Fibroblast of skin of right biceps (primary cell): ENCODE measurements at regions not wholly inside any gene's neighbourhood (a gene's known extent, or its start where the extent isn't known, plus 50 kb on each side); places are given as distances from the start of the nearest gene placed in this dataset.

Experiments
- DNase-seq: peaks from one replicate; pipeline ENCODE4 v3.0.0-alpha.2; 2013

DNA sequence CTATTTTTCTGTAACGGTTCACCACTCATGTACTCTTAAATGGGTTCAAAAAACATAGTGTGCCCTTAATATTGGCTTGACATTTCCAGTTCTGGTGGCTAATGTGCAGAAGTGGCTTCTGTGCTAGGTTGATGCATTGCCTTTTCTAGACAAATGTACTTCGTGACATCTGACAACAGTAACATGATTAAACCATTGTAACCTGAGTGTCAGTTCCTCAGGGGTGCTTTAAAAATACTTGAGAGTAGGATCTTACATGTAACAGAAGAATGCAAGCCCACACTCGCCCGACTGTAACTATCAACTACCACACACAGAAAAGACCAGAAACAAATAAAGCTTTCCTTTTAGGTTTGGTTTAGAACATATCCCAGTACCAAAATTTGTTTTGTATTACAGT lies 393.4 kb upstream of the NFE2L3 start:
- no peak for DNase-seq

DNA sequence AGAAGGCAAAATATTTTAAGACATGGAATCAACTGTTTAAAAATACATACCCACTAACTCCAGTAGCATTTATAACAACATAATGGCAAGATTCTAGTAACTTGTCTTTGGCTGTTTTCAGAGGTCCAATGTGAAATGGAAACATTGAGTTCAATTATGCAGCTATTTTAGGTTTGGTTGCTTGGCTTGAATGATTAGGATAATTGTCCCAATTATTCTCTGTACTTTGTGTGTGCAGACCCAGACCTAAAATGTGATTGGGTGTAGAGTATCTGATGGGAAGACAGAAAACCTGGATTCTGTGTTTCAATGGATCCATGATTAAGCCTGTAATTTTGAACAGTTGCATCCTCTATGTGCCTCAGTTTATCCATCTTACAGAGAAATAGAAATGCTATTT lies 392.7 kb upstream of the NFE2L3 start:
- no peak for DNase-seq

- no peak for DNase-seq
Observed at GRCh38 chr7:25759748-25760147, 392.2 kb upstream of the NFE2L3 start.

DNA sequence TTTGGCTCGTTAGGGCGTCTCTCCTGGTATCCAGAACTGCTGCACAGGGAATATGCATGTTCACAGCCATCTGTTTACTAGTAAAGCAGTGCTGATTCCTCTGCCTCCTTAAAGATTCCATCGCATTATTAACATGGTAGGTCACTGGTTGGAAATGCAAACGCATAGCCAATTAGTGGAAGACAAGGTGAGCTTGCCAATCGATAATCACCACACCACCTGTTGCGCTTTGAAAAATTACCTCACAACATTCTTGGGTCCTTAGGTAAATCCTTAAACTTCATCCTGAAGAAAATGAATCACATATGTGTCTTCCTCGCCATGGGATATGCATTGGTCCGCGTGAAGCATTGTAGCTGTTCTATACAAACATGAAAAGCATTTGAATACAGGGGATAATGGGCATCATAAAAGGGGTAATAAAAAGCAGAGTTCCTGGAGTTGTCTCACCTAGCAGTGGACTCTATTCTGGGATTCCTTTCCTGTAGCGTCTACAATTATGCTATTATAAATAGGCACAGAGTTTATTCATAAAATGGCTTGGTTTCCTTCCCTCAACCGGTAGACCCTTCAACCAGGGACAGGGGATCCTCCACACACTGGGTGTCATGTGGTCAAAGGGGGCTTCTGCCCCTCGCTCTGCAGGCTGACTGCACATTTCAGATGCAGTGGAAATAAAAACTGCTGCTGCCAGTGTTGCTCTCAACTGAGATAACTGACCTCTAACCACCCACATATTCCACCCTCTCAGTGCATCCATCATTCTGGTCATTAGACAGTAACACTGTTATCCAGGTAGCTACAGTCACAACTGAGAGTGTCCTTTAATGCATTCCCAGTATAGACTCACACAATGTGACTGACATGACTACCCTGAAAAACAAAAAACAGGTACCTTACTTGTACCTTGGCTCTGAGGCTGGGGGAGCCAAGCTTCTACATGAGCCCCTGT lies 389.2 kb upstream of the NFE2L3 start:
- no peak for DNase-seq

GRCh38 chr7:25763463-25763860 lies 388.5 kb upstream of the NFE2L3 start:
- no peak for DNase-seq

GRCh38 chr7:25765110-25765655 lies 386.8 kb upstream of the NFE2L3 start:
- no peak for DNase-seq

GRCh38 chr7:25770235-25770634 lies 381.8 kb upstream of the NFE2L3 start:
- DNase-seq = no peak

- DNase-seq = no peak
Observed at GRCh38 chr7:25770670-25771069, 381.3 kb upstream of the NFE2L3 start.

GRCh38 chr7:25771491-25771890 lies 380.5 kb upstream of the NFE2L3 start:
- no peak for DNase-seq

DNA sequence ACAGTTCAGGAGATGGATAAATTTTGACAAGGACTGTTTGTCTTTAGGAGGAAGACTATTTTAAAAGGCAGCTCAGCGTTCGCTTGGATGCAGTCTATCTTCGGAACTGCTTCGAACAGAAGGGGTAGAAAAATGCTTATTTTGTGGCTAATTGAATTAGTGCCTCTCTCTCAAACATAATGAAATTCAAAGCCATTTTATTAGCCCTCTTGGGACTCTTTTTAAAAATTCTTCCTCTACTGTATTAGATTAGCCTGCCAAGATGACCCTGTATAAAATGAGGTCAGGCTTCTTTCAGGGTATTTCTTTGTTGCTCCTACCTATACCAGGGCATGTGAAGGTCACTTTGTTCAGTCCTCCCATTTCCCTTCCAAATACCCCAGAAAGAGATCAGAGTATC lies 379.2 kb upstream of the NFE2L3 start:
- DNase-seq = no peak

DNA sequence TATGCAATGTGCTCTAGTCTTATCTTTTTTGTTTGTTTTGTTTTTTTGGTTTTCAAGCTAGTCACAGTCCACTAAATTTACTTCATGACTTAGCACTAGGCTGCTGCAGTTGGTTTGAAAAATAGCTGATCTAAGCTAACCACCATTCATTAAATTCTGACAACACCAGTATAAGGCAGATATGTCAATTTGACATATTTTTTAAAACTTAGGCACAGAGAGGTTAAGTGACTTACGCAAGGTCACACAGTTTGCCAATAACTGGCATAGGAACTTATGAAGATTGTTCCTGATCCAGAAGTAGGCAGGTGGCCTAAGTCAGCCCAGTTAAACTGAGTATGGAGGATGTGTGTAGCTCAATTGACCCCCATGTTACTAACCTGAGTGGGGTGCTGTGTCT lies 377.3 kb upstream of the NFE2L3 start:
- DNase-seq = no peak

- DNase-seq = no peak
Observed at GRCh38 chr7:25775570-25775969, 376.4 kb upstream of the NFE2L3 start.

DNA sequence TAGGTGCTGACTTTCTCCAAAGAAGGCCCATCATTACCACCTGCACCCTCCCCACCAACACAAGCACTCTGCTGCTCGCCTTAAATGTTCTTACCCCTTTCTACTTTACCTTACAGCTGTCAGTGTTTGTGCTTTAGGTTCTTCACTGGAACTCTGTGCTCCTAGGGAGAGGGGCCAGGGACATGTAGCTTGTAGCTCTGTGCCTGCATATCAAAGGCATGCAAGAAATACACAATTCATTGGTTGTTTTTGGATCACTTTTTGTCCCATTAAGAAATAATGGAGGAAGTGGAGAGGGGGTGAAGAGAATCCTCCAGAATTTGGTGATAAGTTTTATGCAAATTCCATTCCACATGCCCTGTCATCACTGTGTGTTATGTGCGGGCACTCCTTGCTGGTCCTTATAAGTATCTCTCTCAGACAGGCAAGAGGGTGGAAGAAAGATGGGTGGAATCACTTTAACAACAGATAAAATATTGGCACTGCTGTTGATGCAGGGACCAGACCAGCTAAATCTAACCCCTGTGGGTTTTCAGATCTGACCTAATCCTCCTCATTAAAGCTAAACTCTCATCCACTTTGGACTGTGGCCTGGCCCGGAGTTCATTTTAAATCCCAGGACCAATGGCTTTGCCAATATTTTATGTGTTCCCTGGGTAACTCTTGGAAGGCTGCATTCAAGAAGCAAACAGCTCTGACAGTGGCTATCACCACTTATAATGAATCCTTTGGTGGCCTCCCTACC lies 375.8 kb upstream of the NFE2L3 start:
- DNase-seq = no peak

GRCh38 chr7:25776744-25777123 lies 375.3 kb upstream of the NFE2L3 start:
- DNase-seq = no peak

DNA sequence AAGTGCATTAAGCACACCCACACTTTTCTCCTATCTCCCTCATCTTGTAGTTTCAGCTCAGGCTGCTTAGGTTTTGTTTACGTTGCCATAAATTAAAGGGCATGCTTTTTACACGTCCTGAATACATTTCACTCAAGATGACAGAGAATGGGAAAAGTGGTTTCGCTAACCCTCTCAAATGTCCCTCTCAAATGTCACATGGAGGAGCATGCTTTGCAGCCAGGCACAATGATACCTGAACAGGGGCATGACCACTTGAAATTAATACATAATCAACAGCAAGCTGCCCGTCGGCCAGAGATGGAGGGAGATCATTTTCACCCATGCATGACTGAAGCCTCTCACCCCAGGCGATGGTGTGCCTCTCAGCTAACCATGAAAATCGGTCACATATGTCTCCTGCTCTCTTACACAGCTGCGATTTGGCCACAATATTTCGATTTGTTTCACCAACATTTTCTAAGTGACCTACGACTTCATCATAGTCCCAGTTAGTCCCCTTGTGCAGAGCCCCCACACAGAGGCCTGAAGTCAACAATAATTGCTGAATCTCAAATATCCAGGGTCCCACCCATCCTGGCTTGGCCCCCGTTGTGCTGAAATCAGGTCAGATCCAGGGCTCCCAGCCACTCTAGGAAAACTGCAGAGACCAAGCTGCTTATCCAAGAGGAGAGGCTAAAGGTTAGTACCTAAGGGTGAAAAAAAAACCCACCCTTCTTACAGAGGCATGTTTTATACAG lies 373.9 kb upstream of the NFE2L3 start:
- DNase-seq = no peak

DNA sequence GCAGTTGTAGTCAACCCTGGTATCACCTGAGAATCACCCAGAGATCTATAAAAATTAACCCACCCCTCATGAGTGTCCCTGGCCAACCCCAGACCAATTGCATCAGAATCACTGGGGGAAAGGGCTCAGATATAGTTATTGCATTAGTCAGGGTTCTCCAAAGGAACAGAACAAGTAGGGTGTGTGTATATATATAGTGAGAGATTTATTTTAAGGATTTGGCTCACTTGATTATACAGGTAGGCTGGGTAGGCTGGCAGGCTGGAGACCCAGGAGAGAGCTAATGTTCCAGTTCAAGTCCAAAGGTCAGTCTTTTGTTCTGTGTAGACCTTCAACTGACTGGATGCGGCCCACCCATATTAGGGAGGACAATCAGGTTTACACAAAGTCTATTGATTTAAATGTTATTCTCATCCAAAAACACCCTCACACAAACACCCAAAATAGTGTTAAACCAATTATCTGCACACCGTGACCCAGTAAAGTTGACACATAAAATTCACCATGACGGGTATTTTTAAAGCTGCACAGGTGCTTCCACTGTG lies 372.9 kb upstream of the NFE2L3 start:
- no peak for DNase-seq

DNA sequence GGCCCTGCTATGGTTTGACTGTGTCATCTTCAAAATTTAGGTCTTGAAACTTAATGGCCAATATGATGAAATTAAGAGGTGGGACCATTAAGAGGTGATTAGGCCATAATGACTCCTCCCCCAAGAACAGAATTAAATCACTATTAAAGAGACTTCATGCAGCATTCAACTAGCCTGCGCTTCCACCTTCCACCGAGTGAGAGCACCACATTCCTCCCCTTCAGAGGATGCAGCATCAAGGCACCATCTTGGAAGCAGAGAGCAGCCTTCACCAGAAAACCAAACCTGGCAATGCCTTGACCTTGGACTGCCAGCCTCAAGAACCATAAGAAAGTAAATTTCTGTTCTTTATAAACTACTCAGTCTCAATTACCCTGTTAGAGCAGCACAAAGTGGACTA lies 371.1 kb upstream of the NFE2L3 start:
- no peak for DNase-seq

- no peak for DNase-seq
Observed at GRCh38 chr7:25781704-25782103, 370.3 kb upstream of the NFE2L3 start.

GRCh38 chr7:25786936-25787335 lies 365.1 kb upstream of the NFE2L3 start:
- DNase-seq = peak; percentile 40

GRCh38 chr7:25787336-25787735 lies 364.7 kb upstream of the NFE2L3 start:
- DNase-seq = no peak

DNA sequence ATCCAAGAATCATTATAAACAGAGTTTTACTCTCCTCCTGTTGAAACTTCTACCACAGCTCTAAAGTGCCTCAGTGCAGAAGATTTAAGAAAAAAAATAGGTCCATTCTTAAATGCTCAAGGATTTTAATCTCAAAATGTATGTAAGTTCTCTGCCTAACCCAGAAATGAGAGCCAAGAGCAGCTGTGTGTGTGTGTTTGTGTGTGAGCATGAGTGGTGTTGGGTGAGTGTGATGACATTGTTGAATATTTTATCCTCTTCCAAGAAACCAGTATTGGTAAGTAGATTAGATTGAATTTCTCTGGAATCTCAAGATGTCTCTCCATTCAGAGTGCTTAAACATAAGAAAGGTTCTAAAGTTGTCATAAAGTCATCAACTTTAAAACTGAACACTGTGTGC lies 363.6 kb upstream of the NFE2L3 start:
- no peak for DNase-seq

GRCh38 chr7:25788961-25789620 lies 362.9 kb upstream of the NFE2L3 start:
- no peak for DNase-seq
